Thymus (tissue), 11 donors: ENCODE measurements at regions not wholly inside any gene's neighbourhood (a gene's known extent, or its start where the extent isn't known, plus 50 kb on each side); places are given as distances from the start of the nearest gene placed in this dataset.
"Not testable (repeated sequence)": the region's sequence is repeated elsewhere in the genome, so short reads cannot be mapped to it uniquely, and the experiment has no call there.

ENCODE experiments used
- DNase-seq, 9 donors: peaks; one replicate each; pipeline ENCODE4 v3.0.0-alpha.2; 2013; ENCODE audit warnings: low spot score in 9 of 9, low read depth in 6 of 9, missing footprints in 1 of 9
- H3K27ac ChIP-seq, 2 donors: one replicate each; pipeline ENCODE4 v1.5.1; 2013; ENCODE audit warnings: control low read depth in 1 of 2, low read depth in 1 of 2, low read length in 1 of 2, mild to moderate bottlenecking in 1 of 2, moderate library complexity in 1 of 2
- H3K27me3 ChIP-seq, 2 donors: one replicate each; pipeline ENCODE4 v1.5.1; 2013; ENCODE audit warnings: low read length in 1 of 2; ENCODE audit not compliant: control insufficient read depth in 2 of 2, insufficient read depth in 1 of 2
- H3K36me3 ChIP-seq, 2 donors: one replicate each; pipeline ENCODE4 v1.5.1; 2013; ENCODE audit warnings: low read length in 1 of 2, mild to moderate bottlenecking in 1 of 2, moderate library complexity in 1 of 2; ENCODE audit not compliant: control insufficient read depth in 2 of 2, insufficient read depth in 2 of 2
- H3K4me1 ChIP-seq, 2 donors: one replicate each; pipeline ENCODE4 v1.5.1; 2013; ENCODE audit warnings: low read length in 2 of 2; ENCODE audit not compliant: control insufficient read depth in 2 of 2, insufficient read depth in 2 of 2
- H3K4me3 ChIP-seq, 2 donors: one replicate each; pipeline ENCODE4 v1.5.1; 2013; ENCODE audit warnings: low read length in 2 of 2, control low read depth in 1 of 2, mild to moderate bottlenecking in 1 of 2
- H3K9me3 ChIP-seq, 2 donors: one replicate each; pipeline ENCODE4 v1.5.1; 2013; ENCODE audit warnings: low read length in 1 of 2, mild to moderate bottlenecking in 1 of 2; ENCODE audit not compliant: control insufficient read depth in 2 of 2, insufficient read depth in 1 of 2
- WGBS: extraction: QIAGEN DNeasy Blood & Tissue Kit; methylation state at CpG from one replicate; pipeline ENCODE4 v1.1.7; 2013; 5-methylcytosine and 5-hydroxymethylcytosine counted together
- donor health status: healthy.

- DNase-seq: no peak
- no peak overlapping the region for H3K4me3 ChIP-seq
- no peak overlapping the region for H3K27ac ChIP-seq
- peaks cover 0 to 3% of the 10 kb centered on the region in 2 donors for H3K4me1 ChIP-seq
- no peaks in the 10 kb centered on the region for H3K9me3 ChIP-seq
- 90% methylated on average over 3 of the region's 3 CpGs for WGBS
- no peaks in the 10 kb centered on the region for H3K36me3 ChIP-seq
- no peaks in the 10 kb centered on the region for H3K27me3 ChIP-seq
Observed at GRCh38 chr6:1178590-1178989, 133.3 kb upstream of the FOXQ1 start.

GRCh38 chr6:1176567-1176966 is 135.3 kb upstream of the FOXQ1 start:
- Histone ChIP-seq H3K27me3 (no peaks in the 10 kb centered on the region), H3K27ac (no peak overlapping the region), H3K9me3 (no peaks in the 10 kb centered on the region), H3K36me3 (no peaks in the 10 kb centered on the region), H3K4me1 (peaks cover 0 to 3% of the 10 kb centered on the region in 2 donors), H3K4me3 (no peak overlapping the region)
- DNase-seq: no peak
- 86% methylated on average over 6 of the region's 6 CpGs for WGBS

GRCh38 chr6:1175877-1176276 is 136.0 kb upstream of the FOXQ1 start:
- Histone ChIP-seq H3K27me3 (no peaks in the 10 kb centered on the region), H3K36me3 (no peaks in the 10 kb centered on the region), H3K27ac (no peak overlapping the region), H3K4me3 (no peak overlapping the region), H3K4me1 (peaks cover 0 to 3% of the 10 kb centered on the region in 2 donors), H3K9me3 (no peaks in the 10 kb centered on the region)
- WGBS: 88% methylated on average over 4 of the region's 4 CpGs
- DNase-seq: no peak

GRCh38 chr6:1170794-1171193 is 141.1 kb upstream of the FOXQ1 start:
- H3K4me1 ChIP-seq: no peaks in the 10 kb centered on the region
- H3K27ac ChIP-seq: no peak overlapping the region
- 79% methylated on average over 8 of the region's 8 CpGs for WGBS
- H3K27me3 ChIP-seq: no peaks in the 10 kb centered on the region
- H3K36me3 ChIP-seq: no peaks in the 10 kb centered on the region
- no peak overlapping the region for H3K4me3 ChIP-seq
- no peak for DNase-seq
- no peaks in the 10 kb centered on the region for H3K9me3 ChIP-seq

GRCh38 chr6:1164600-1164999 is 147.3 kb upstream of the FOXQ1 start:
- whole genome bisulfite sequencing: 81% methylated on average over 5 of the region's 5 CpGs
- Histone ChIP-seq H3K36me3 (no peaks in the 10 kb centered on the region), H3K4me1 (no peaks in the 10 kb centered on the region), H3K4me3 (no peak overlapping the region), H3K9me3 (no peaks in the 10 kb centered on the region), H3K27ac (no peak overlapping the region), H3K27me3 (no peaks in the 10 kb centered on the region)
- DNase-seq: no peak

GRCh38 chr6:1163501-1163900 is 148.4 kb upstream of the FOXQ1 start:
- WGBS: 94% methylated on average over 5 of the region's 5 CpGs
- no peaks in the 10 kb centered on the region for H3K36me3 ChIP-seq

GRCh38 chr6:1162367-1163275 is 149.3 kb upstream of the FOXQ1 start:
- Histone ChIP-seq H3K27me3 (no peaks in the 10 kb centered on the region), H3K4me1 (no peaks in the 10 kb centered on the region), H3K9me3 (no peaks in the 10 kb centered on the region), H3K36me3 (no peaks in the 10 kb centered on the region), H3K27ac (no peak overlapping the region), H3K4me3 (no peak overlapping the region)
- 85% methylated on average over 8 of the region's 8 CpGs for WGBS
- no peak for DNase-seq

More at GRCh38 chr6:1163501-1163900, 148.4 kb upstream of the FOXQ1 start:
- no peaks in the 10 kb centered on the region for H3K27me3 ChIP-seq
- DNase-seq: no peak
- no peaks in the 10 kb centered on the region for H3K4me1 ChIP-seq
- no peaks in the 10 kb centered on the region for H3K9me3 ChIP-seq
- no peak overlapping the region for H3K4me3 ChIP-seq
- H3K27ac ChIP-seq: no peak overlapping the region

GRCh38 chr6:1156411-1156810 is 155.5 kb upstream of the FOXQ1 start:
- H3K27me3 ChIP-seq, H3K36me3 ChIP-seq, H3K9me3 ChIP-seq, DNase-seq, H3K27ac ChIP-seq, H3K4me1 ChIP-seq, H3K4me3 ChIP-seq: not testable (repeated sequence)
- 93% methylated on average over 3 of the region's 3 CpGs for WGBS

GRCh38 chr6:1153696-1154245 is 158.1 kb upstream of the FOXQ1 start:
- H3K4me3 ChIP-seq: no peak overlapping the region

More at GRCh38 chr6:1153696-1154245, 158.1 kb upstream of the FOXQ1 start:
- Histone ChIP-seq H3K36me3 (no peaks in the 10 kb centered on the region), H3K27ac (no peak overlapping the region), H3K4me1 (no peaks in the 10 kb centered on the region), H3K9me3 (no peaks in the 10 kb centered on the region), H3K27me3 (no peaks in the 10 kb centered on the region)
- no peak for DNase-seq
